ENCODE measurements at regions not wholly inside any gene's neighbourhood (a gene's known extent, or its start where the extent isn't known, plus 50 kb on each side); places are given as distances from the start of the nearest gene placed in this dataset.

GRCh38 chr3:168197162-168197561 is 101.4 kb upstream of the GOLIM4 start:
- no peaks in the 10 kb centered on the region for H3K27me3 ChIP-seq (ENCODE audit: control insufficient read depth, insufficient read depth, low read length, poor library complexity, severe bottlenecking)
- TF ChIP-seq CTCF (conservative IDR thresholded peaks at IDR 0.05) = no peak
- H3K27ac ChIP-seq (ENCODE audit: low read depth, low read length) = no peak overlapping the region
- WGBS, 2 experiments (ENCODE audit: insufficient coverage in 1 of 2, insufficient read length in 1 of 2) = 89 to 90% methylated on average over 3 of the region's 3 CpGs
- H3K27ac Mint-ChIP-seq = no peak overlapping the region
- peaks cover under 1% of the 10 kb centered on the region for H3K4me1 Mint-ChIP-seq
- H3K4me1 ChIP-seq (ENCODE audit: control insufficient read depth, insufficient read depth, low read length) = no peaks in the 10 kb centered on the region
- H3K4me3 ChIP-seq (ENCODE audit: low read length) = no peak overlapping the region
- H3K4me3 Mint-ChIP-seq = no peak overlapping the region
- no peaks in the 10 kb centered on the region for H3K36me3 ChIP-seq (ENCODE audit: control insufficient read depth, insufficient read depth, low read length)
- H3K9ac ChIP-seq (ENCODE audit: extremely low read depth, low read length, poor library complexity, severe bottlenecking) = no peak overlapping the region
- no peak for DNase-seq
- H3K9me3 ChIP-seq (ENCODE audit: control insufficient read depth, low read length) = no peaks in the 10 kb centered on the region
- H3K27me3 Mint-ChIP-seq (ENCODE audit: insufficient read depth) = no peaks in the 10 kb centered on the region
- H3K36me3 Mint-ChIP-seq (ENCODE audit: low read depth) = no peaks in the 10 kb centered on the region
- H3K9me3 Mint-ChIP-seq = no peaks in the 10 kb centered on the region

DNA sequence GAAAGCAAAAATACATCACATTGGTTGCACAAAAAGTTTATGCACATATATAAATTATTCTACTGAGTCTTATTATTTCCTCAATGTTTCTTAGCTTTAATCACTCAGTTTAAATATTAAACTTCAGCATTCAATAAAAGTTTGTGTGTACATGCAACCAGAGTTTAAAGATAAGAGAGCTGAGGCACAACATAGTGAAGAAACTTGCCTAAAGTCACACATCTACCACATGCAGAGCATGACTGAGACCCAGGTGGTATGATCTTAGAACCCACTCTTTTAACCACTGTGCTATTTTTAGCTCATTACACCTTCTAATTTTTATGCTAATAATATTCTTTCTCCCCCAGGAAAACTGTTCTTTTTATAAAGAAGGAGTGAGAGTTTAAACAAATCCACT is 96.1 kb upstream of the GOLIM4 start:
- Mint-ChIP-seq H3K9me3 (no peaks in the 10 kb centered on the region), H3K4me3 (no peak overlapping the region), H3K27ac (no peak overlapping the region), H3K4me1 (peaks cover 3% of the 10 kb centered on the region), H3K27me3 (ENCODE audit: insufficient read depth) (no peaks in the 10 kb centered on the region), H3K36me3 (ENCODE audit: low read depth) (no peaks in the 10 kb centered on the region)
- Histone ChIP-seq H3K27ac (ENCODE audit: low read depth, low read length) (no peak overlapping the region), H3K36me3 (ENCODE audit: control insufficient read depth, insufficient read depth, low read length) (no peaks in the 10 kb centered on the region), H3K9me3 (ENCODE audit: control insufficient read depth, low read length) (no peaks in the 10 kb centered on the region), H3K4me1 (ENCODE audit: control insufficient read depth, insufficient read depth, low read length) (peaks cover 3% of the 10 kb centered on the region), H3K9ac (ENCODE audit: extremely low read depth, low read length, poor library complexity, severe bottlenecking) (no peak overlapping the region), H3K27me3 (ENCODE audit: control insufficient read depth, insufficient read depth, low read length, poor library complexity, severe bottlenecking) (no peaks in the 10 kb centered on the region), H3K4me3 (ENCODE audit: low read length) (no peak overlapping the region)
- TF ChIP-seq CTCF (conservative IDR thresholded peaks at IDR 0.05) = no peak
- no peak for DNase-seq

GRCh38 chr3:168187233-168187632 is 91.5 kb upstream of the GOLIM4 start:
- no peak overlapping the region for H3K27ac Mint-ChIP-seq
- peaks cover 3% of the 10 kb centered on the region for H3K4me1 Mint-ChIP-seq
- no peaks in the 10 kb centered on the region for H3K9me3 ChIP-seq (ENCODE audit: control insufficient read depth, low read length)
- no peak overlapping the region for H3K9ac ChIP-seq (ENCODE audit: extremely low read depth, low read length, poor library complexity, severe bottlenecking)
- no peaks in the 10 kb centered on the region for H3K9me3 Mint-ChIP-seq
- H3K4me3 ChIP-seq (ENCODE audit: low read length) = no peak overlapping the region
- 80 to 89% methylated on average over 2 to 3 of the region's 3 CpGs for WGBS, 2 experiments (ENCODE audit: insufficient coverage in 1 of 2, insufficient read length in 1 of 2)
- no peaks in the 10 kb centered on the region for H3K27me3 Mint-ChIP-seq (ENCODE audit: insufficient read depth)
- DNase-seq = no peak
- H3K27ac ChIP-seq (ENCODE audit: low read depth, low read length) = no peak overlapping the region
- peaks cover 3% of the 10 kb centered on the region for H3K4me1 ChIP-seq (ENCODE audit: control insufficient read depth, insufficient read depth, low read length)
- TF ChIP-seq CTCF (conservative IDR thresholded peaks at IDR 0.05) = no peak
- no peaks in the 10 kb centered on the region for H3K36me3 ChIP-seq (ENCODE audit: control insufficient read depth, insufficient read depth, low read length)
- no peaks in the 10 kb centered on the region for H3K27me3 ChIP-seq (ENCODE audit: control insufficient read depth, insufficient read depth, low read length, poor library complexity, severe bottlenecking)
- H3K4me3 Mint-ChIP-seq = no peak overlapping the region
- no peaks in the 10 kb centered on the region for H3K36me3 Mint-ChIP-seq (ENCODE audit: low read depth)

Measured in endodermal cell (in vitro differentiated cells).